Lower leg skin (tissue), 3 donors: ENCODE measurements at regions not wholly inside any gene's neighbourhood (a gene's known extent, or its start where the extent isn't known, plus 50 kb on each side); places are given as distances from the start of the nearest gene placed in this dataset.

Experiments used
- POLR2A ChIP-seq, 2 donors: fragments of 450-650 bp; IDR thresholded peaks; one replicate each; pipeline ENCODE4 v1.6.1; 2016 to 2017; ENCODE audit warnings: antibody characterized with exemption in 2 of 2, mild to moderate bottlenecking in 1 of 2, moderate library complexity in 1 of 2
- TF ChIP-seq, protein P1 (sequence below), 3 donors: fragments of 450-650 bp; IDR thresholded peaks; one replicate each; pipeline ENCODE4 v1.5.1; 2016; ENCODE audit warnings: antibody characterized with exemption in 3 of 3, mild to moderate bottlenecking in 3 of 3, moderate library complexity in 2 of 3

DNA sequence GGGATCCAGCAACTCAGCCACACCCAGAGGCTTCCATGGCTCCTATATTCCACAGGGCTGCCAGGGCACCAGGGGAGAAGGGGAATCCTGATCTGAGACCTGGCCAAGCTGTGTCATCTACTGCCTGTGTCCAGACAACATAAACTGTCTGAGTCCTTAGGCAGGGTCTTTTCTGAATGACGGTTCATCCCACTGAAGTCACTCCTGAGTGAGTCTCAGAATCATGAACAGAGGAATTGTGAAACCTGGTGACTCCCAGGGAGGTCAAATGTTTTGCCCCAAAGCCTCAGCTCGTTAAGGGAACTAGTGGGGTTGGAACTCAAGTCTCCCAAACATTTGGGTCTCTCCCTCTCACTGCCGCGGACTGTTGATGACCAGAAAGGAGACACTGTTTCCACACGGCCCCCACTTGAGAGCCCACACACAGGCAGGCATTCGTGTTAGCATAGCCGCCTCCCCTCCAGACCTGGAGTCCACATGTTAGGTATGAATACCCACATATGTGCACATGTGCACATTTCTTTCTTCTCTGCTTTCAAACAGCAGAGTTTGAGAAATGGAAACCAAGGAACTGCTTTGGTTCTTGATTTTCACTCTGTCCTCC is 87.2 kb upstream of the KCNK12 start:
- TF ChIP-seq, protein P1, sequence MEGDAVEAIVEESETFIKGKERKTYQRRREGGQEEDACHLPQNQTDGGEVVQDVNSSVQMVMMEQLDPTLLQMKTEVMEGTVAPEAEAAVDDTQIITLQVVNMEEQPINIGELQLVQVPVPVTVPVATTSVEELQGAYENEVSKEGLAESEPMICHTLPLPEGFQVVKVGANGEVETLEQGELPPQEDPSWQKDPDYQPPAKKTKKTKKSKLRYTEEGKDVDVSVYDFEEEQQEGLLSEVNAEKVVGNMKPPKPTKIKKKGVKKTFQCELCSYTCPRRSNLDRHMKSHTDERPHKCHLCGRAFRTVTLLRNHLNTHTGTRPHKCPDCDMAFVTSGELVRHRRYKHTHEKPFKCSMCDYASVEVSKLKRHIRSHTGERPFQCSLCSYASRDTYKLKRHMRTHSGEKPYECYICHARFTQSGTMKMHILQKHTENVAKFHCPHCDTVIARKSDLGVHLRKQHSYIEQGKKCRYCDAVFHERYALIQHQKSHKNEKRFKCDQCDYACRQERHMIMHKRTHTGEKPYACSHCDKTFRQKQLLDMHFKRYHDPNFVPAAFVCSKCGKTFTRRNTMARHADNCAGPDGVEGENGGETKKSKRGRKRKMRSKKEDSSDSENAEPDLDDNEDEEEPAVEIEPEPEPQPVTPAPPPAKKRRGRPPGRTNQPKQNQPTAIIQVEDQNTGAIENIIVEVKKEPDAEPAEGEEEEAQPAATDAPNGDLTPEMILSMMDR (IDR thresholded peaks at IDR 0.05) = no peak
- no peak for TF ChIP-seq POLR2A (IDR thresholded peaks at IDR 0.05)
